ENCODE measurements at regions not wholly inside any gene's neighbourhood (a gene's known extent, or its start where the extent isn't known, plus 50 kb on each side); places are given as distances from the start of the nearest gene placed in this dataset.

GRCh38 chr6:3522561-3523260 lies 65.9 kb upstream of the SLC22A23 start:
- Mint-ChIP-seq H3K4me1 (no peaks in the 10 kb centered on the region), H3K4me3 (no peak overlapping the region), H3K36me3 (ENCODE audit: low read depth) (no peaks in the 10 kb centered on the region), H3K27ac (no peak overlapping the region), H3K27me3 (peaks cover 3% of the 10 kb centered on the region), H3K9me3 (no peaks in the 10 kb centered on the region)
- intact Hi-C loops (cut with micrococcal nuclease) = no loop called here
- no peak for DNase-seq

- H3K36me3 Mint-ChIP-seq (ENCODE audit: low read depth) = no peaks in the 10 kb centered on the region
- no peaks in the 10 kb centered on the region for H3K4me1 Mint-ChIP-seq
- H3K27me3 Mint-ChIP-seq = peaks cover 3% of the 10 kb centered on the region
- H3K9me3 Mint-ChIP-seq = no peaks in the 10 kb centered on the region
- intact Hi-C loops (cut with micrococcal nuclease) = no loop called here
- H3K27ac Mint-ChIP-seq = no peak overlapping the region
- no peak overlapping the region for H3K4me3 Mint-ChIP-seq
- DNase-seq = no peak
These were observed 63.7 kb upstream of the SLC22A23 start for GRCh38 chr6:3520281-3521230.

DNA sequence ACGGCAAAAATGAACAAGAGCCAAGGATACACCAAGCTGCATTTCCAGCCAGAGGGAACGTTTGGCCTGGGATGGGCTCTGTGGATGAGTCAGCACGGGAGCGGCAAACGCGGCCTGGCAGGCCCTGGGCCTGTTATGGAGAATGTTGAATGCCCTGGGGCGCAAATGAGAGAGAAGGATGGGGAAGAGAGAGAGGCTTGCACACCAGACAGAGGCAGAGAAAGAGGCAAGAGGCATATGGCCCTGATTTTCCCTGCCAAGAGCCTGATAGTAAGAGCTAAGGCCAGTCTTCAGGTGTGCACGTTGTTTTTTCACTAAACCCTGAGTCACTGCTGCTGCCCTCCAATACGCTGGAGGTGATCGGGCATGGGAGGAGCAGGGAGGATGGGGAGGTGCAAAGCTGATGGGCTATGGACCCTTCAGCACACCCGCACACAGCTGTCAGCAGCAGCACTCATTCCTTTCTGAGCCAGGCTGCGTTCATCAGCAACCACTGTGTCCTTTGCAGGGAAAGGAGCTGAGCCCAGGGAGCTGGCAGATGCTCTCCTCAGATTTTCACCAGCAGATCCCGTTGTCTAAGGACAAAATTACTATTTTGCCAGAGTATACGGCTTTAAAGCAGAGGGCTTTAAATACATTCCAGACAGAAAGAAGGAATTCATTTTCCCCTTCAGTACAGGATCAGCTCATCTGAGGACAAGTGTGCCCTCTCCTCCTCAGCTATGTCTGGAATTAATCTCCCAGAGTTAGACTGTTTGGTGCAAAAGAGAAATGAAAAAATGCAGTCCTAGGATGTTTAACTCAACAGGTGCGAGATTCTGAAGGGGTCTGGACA lies 61.7 kb upstream of the SLC22A23 start:
- Mint-ChIP-seq H3K9me3 (no peaks in the 10 kb centered on the region), H3K4me3 (no peak overlapping the region), H3K4me1 (no peaks in the 10 kb centered on the region), H3K27ac (no peak overlapping the region), H3K36me3 (ENCODE audit: low read depth) (no peaks in the 10 kb centered on the region), H3K27me3 (peaks cover 3% of the 10 kb centered on the region)
- DNase-seq = no peak
- intact Hi-C loops (cut with micrococcal nuclease) = no loop called here

DNA sequence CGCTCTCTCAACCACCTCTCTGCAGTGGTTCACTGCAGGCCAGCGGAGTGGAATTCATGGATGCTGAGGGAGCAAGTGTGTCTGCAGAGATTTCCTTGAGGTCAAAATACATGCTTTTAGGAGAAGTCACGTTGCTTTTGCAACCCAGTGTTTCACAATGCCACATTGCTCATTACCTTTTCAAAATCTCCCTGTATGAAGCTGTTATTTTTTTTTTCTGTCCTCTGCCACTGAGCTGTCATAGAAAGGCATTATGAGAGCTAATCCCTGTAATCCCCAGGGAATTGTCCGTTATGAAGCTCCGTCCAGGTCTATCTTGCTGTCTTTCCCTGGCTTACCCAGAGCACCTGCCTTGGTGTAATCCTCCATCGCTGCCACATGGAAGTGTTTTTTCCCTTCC lies 60.5 kb upstream of the SLC22A23 start:
- H3K4me1 Mint-ChIP-seq = no peaks in the 10 kb centered on the region
- H3K9me3 Mint-ChIP-seq = no peaks in the 10 kb centered on the region
- no peaks in the 10 kb centered on the region for H3K36me3 Mint-ChIP-seq (ENCODE audit: low read depth)
- H3K27me3 Mint-ChIP-seq = peaks cover 4% of the 10 kb centered on the region
- H3K27ac Mint-ChIP-seq = no peak overlapping the region
- DNase-seq = no peak
- intact Hi-C loops (cut with micrococcal nuclease) = no loop called here
- H3K4me3 Mint-ChIP-seq = no peak overlapping the region

- no peaks in the 10 kb centered on the region for H3K9me3 Mint-ChIP-seq
- no peaks in the 10 kb centered on the region for H3K4me1 Mint-ChIP-seq
- no peak overlapping the region for H3K4me3 Mint-ChIP-seq
- intact Hi-C loops (cut with micrococcal nuclease) = no loop called here
- no peaks in the 10 kb centered on the region for H3K36me3 Mint-ChIP-seq (ENCODE audit: low read depth)
- H3K27ac Mint-ChIP-seq = no peak overlapping the region
- DNase-seq = no peak
- peaks cover 5% of the 10 kb centered on the region for H3K27me3 Mint-ChIP-seq
These were observed 59.2 kb upstream of the SLC22A23 start for GRCh38 chr6:3516092-3516491.

DNA sequence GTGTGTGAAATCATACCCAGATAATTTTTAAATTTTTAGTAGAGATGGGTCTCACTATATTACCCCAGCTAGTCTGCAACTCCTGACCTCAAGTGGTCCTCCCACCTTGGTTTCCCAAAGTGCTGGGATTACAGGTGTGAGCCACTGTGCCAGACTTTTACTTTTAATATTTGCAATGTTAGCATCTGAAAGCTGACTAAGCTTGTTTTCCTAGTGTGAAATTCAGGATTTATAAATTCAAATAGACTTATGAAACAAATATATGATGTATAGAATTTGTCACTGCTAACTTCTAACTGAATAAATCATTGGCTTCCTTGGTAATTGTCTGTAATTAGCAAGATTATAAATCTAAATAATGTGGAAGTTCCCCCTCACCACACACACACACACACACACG lies 58.8 kb upstream of the SLC22A23 start:
- H3K4me3 Mint-ChIP-seq = no peak overlapping the region
- no peak for DNase-seq
- H3K27ac Mint-ChIP-seq = no peak overlapping the region
- H3K36me3 Mint-ChIP-seq (ENCODE audit: low read depth) = no peaks in the 10 kb centered on the region
- H3K4me1 Mint-ChIP-seq = no peaks in the 10 kb centered on the region
- H3K9me3 Mint-ChIP-seq = no peaks in the 10 kb centered on the region
- intact Hi-C loops (cut with micrococcal nuclease) = no loop called here
- peaks cover 3% of the 10 kb centered on the region for H3K27me3 Mint-ChIP-seq

- Mint-ChIP-seq H3K4me3 (no peak overlapping the region), H3K27me3 (peaks cover 3% of the 10 kb centered on the region), H3K9me3 (no peaks in the 10 kb centered on the region), H3K27ac (no peak overlapping the region), H3K4me1 (no peaks in the 10 kb centered on the region), H3K36me3 (ENCODE audit: low read depth) (no peaks in the 10 kb centered on the region)
- DNase-seq = no peak
- intact Hi-C loops (cut with micrococcal nuclease) = no loop called here
These were observed 56.6 kb upstream of the SLC22A23 start for GRCh38 chr6:3513416-3513815.

GRCh38 chr6:3512832-3513231 lies 56.0 kb upstream of the SLC22A23 start:
- Mint-ChIP-seq H3K36me3 (ENCODE audit: low read depth) (no peaks in the 10 kb centered on the region), H3K4me1 (no peaks in the 10 kb centered on the region), H3K27me3 (peaks cover 3% of the 10 kb centered on the region), H3K4me3 (no peak overlapping the region), H3K9me3 (no peaks in the 10 kb centered on the region), H3K27ac (no peak overlapping the region)
- no peak for DNase-seq
- intact Hi-C loops (cut with micrococcal nuclease) = no loop called here

DNA sequence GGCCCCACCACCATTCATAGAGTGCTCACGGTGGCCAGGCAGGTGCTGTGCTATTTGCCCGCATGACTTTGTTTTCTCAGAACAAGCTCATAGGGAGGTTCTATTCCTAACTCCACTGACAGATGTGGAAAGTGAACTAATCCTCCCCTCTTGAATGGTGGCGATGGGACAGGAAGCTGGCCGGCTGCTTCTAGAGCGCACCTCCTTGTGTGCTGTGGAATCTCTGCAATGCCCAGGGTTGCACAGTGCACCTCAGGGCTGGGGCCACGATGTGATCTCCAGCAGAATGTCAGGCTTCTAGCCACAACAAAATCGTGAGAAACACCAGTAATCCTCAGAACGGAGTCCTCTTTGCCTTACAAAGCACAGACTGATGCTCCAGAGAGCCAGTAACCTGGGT lies 53.8 kb upstream of the SLC22A23 start:
- Mint-ChIP-seq H3K9me3 (no peaks in the 10 kb centered on the region), H3K4me3 (no peak overlapping the region), H3K27me3 (peaks cover 9% of the 10 kb centered on the region), H3K36me3 (ENCODE audit: low read depth) (no peaks in the 10 kb centered on the region), H3K27ac (no peak overlapping the region), H3K4me1 (no peaks in the 10 kb centered on the region)
- intact Hi-C loops (cut with micrococcal nuclease) = no loop called here
- no peak for DNase-seq

- Mint-ChIP-seq H3K36me3 (ENCODE audit: low read depth) (no peaks in the 10 kb centered on the region), H3K9me3 (no peaks in the 10 kb centered on the region), H3K4me1 (no peaks in the 10 kb centered on the region), H3K27ac (no peak overlapping the region), H3K4me3 (no peak overlapping the region), H3K27me3 (peaks cover 9% of the 10 kb centered on the region)
- no peak for DNase-seq
- intact Hi-C loops (cut with micrococcal nuclease) = no loop called here
These were observed 53.3 kb upstream of the SLC22A23 start for GRCh38 chr6:3510178-3510577.

DNA sequence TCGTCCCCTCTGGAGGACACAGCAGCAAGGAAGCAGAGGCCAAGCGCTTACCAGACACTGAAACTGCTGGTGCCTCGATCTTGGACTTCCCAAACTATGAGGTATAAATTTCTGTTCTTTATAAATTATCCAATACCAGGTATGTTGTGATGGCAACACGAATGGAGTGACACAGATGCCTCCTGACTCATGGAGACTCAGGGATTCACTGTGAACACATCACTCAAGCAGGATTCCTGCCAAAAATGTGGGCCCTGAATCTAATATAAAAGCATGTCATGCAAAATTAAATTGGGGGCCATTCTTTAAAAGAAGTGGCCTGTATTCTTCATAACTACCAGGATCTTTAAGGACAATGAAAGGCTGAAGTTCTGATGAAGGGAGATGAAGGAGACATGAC lies 52.5 kb upstream of the SLC22A23 start:
- intact Hi-C loops (cut with micrococcal nuclease) = no loop called here
- Mint-ChIP-seq H3K4me3 (no peak overlapping the region), H3K27me3 (peaks cover 9% of the 10 kb centered on the region), H3K27ac (no peak overlapping the region), H3K36me3 (ENCODE audit: low read depth) (no peaks in the 10 kb centered on the region), H3K4me1 (no peaks in the 10 kb centered on the region), H3K9me3 (no peaks in the 10 kb centered on the region)
- DNase-seq = no peak

DNA sequence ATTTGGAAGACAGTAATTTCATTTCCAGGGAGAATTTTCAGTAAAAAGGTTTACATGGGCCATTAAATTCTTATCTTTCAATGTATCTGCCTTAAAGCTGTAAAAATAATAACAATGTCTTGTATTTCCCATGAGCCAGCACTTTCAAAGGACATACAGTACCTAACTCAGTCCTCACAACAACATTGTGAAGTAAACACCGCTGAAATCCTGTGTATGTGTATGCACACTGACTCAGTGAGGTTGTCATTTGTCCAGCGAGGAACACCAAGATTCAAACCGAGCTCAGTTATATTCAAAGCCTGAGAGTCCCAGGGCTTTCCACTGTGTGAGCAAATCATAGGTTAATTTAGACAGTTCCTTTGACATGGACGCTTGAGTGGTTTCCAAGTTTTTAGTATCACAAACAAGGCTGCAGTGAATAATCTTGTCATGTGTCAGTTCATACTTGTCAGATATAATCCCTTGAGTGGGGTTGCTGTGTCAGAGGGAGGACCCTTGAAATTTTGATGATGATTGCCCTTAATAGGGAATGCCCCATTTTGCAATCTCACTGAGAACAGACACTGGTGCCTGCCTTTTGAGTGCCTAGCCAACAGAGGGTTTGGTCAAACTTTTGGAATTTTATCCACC lies 50.0 kb upstream of the SLC22A23 start:
- DNase-seq = no peak
- peaks cover 12% of the 10 kb centered on the region for H3K27me3 Mint-ChIP-seq
- H3K9me3 Mint-ChIP-seq = no peaks in the 10 kb centered on the region
- no peaks in the 10 kb centered on the region for H3K4me1 Mint-ChIP-seq
- intact Hi-C loops (cut with micrococcal nuclease) = no loop called here
- H3K4me3 Mint-ChIP-seq = no peak overlapping the region
- no peaks in the 10 kb centered on the region for H3K36me3 Mint-ChIP-seq (ENCODE audit: low read depth)
- no peak overlapping the region for H3K27ac Mint-ChIP-seq

Measured in activated CD4-positive, alpha-beta T cell treated with anti-CD3 and anti-CD28 coated beads, Interleukin-2, amount 10 ng/mL, durations not matched to agents 24 days and 14 days (primary cell).